Thymus (tissue), 11 donors: ENCODE measurements at regions not wholly inside any gene's neighbourhood (a gene's known extent, or its start where the extent isn't known, plus 50 kb on each side); places are given as distances from the start of the nearest gene placed in this dataset.

Source experiments
- DNase-seq, 9 donors: peaks; one replicate each; pipeline ENCODE4 v3.0.0-alpha.2; 2013; ENCODE audit warnings: low spot score in 9 of 9, low read depth in 6 of 9, missing footprints in 1 of 9
- H3K27ac ChIP-seq, 2 donors: one replicate each; pipeline ENCODE4 v1.5.1; 2013; ENCODE audit warnings: control low read depth in 1 of 2, low read depth in 1 of 2, low read length in 1 of 2, mild to moderate bottlenecking in 1 of 2, moderate library complexity in 1 of 2
- H3K27me3 ChIP-seq, 2 donors: one replicate each; pipeline ENCODE4 v1.5.1; 2013; ENCODE audit warnings: low read length in 1 of 2; ENCODE audit not compliant: control insufficient read depth in 2 of 2, insufficient read depth in 1 of 2
- H3K36me3 ChIP-seq, 2 donors: one replicate each; pipeline ENCODE4 v1.5.1; 2013; ENCODE audit warnings: low read length in 1 of 2, mild to moderate bottlenecking in 1 of 2, moderate library complexity in 1 of 2; ENCODE audit not compliant: control insufficient read depth in 2 of 2, insufficient read depth in 2 of 2
- H3K4me1 ChIP-seq, 2 donors: one replicate each; pipeline ENCODE4 v1.5.1; 2013; ENCODE audit warnings: low read length in 2 of 2; ENCODE audit not compliant: control insufficient read depth in 2 of 2, insufficient read depth in 2 of 2
- H3K4me3 ChIP-seq, 2 donors: one replicate each; pipeline ENCODE4 v1.5.1; 2013; ENCODE audit warnings: low read length in 2 of 2, control low read depth in 1 of 2, mild to moderate bottlenecking in 1 of 2
- H3K9me3 ChIP-seq, 2 donors: one replicate each; pipeline ENCODE4 v1.5.1; 2013; ENCODE audit warnings: low read length in 1 of 2, mild to moderate bottlenecking in 1 of 2; ENCODE audit not compliant: control insufficient read depth in 2 of 2, insufficient read depth in 1 of 2
- whole genome bisulfite sequencing: extraction: QIAGEN DNeasy Blood & Tissue Kit; methylation state at CpG from one replicate; pipeline ENCODE4 v1.1.7; 2013; 5-methylcytosine and 5-hydroxymethylcytosine counted together
- donor health status: healthy.

- H3K9me3 ChIP-seq = no peaks in the 10 kb centered on the region
- no peaks in the 10 kb centered on the region for H3K36me3 ChIP-seq
- no peak overlapping the region for H3K27ac ChIP-seq
- H3K4me3 ChIP-seq = no peak overlapping the region
- peaks cover 3 to 19% of the 10 kb centered on the region in 2 donors for H3K4me1 ChIP-seq
- no peaks in the 10 kb centered on the region for H3K27me3 ChIP-seq
- DNase-seq = no peak
- WGBS = 98% methylated on average over 5 of the region's 5 CpGs
Observed at GRCh38 chr4:56286763-56287162, 100.5 kb downstream of the AASDH start.

GRCh38 chr4:56283375-56283774, 103.9 kb downstream of the AASDH start:
- Histone ChIP-seq H3K27ac (peak overlapping the region in 1 of 2 donors; percentile 27), H3K4me3 (no peak overlapping the region), H3K27me3 (no peaks in the 10 kb centered on the region), H3K36me3 (no peaks in the 10 kb centered on the region), H3K9me3 (no peaks in the 10 kb centered on the region), H3K4me1 (peaks cover 0 to 9% of the 10 kb centered on the region in 2 donors)
- no peak for DNase-seq
- 95% methylated on average over 2 of the region's 2 CpGs for WGBS

GRCh38 chr4:56282004-56282403, 105.3 kb downstream of the AASDH start:
- Histone ChIP-seq H3K36me3 (no peaks in the 10 kb centered on the region), H3K9me3 (no peaks in the 10 kb centered on the region), H3K4me1 (peaks cover 0 to 9% of the 10 kb centered on the region in 2 donors), H3K27me3 (no peaks in the 10 kb centered on the region), H3K27ac (peak overlapping the region in 1 of 2 donors; percentile 53), H3K4me3 (no peak overlapping the region)
- WGBS = 96% methylated on average over 2 of the region's 2 CpGs
- DNase-seq = no peak

- Histone ChIP-seq H3K4me1 (no peaks in the 10 kb centered on the region), H3K27me3 (no peaks in the 10 kb centered on the region), H3K36me3 (no peaks in the 10 kb centered on the region), H3K9me3 (no peaks in the 10 kb centered on the region), H3K4me3 (no peak overlapping the region), H3K27ac (no peak overlapping the region)
- no peak for DNase-seq
Observed at GRCh38 chr4:56276547-56276946, 110.7 kb downstream of the AASDH start.

GRCh38 chr4:56273391-56273790, 113.9 kb downstream of the AASDH start:
- Histone ChIP-seq H3K27ac (no peak overlapping the region), H3K4me3 (no peak overlapping the region), H3K27me3 (no peaks in the 10 kb centered on the region), H3K4me1 (no peaks in the 10 kb centered on the region), H3K36me3 (no peaks in the 10 kb centered on the region), H3K9me3 (no peaks in the 10 kb centered on the region)
- DNase-seq = no peak
- WGBS = 96% methylated on average over 2 of the region's 2 CpGs

- H3K9me3 ChIP-seq = no peaks in the 10 kb centered on the region
- H3K36me3 ChIP-seq = no peaks in the 10 kb centered on the region
- no peak for DNase-seq
- H3K27me3 ChIP-seq = no peaks in the 10 kb centered on the region
- H3K4me3 ChIP-seq = no peak overlapping the region
- WGBS = 96% methylated on average over 2 of the region's 2 CpGs
- no peak overlapping the region for H3K27ac ChIP-seq
- H3K4me1 ChIP-seq = no peaks in the 10 kb centered on the region
Observed at GRCh38 chr4:56272927-56273326, 114.4 kb downstream of the AASDH start.

- no peak for DNase-seq
- 96% methylated on average over 11 of the region's 11 CpGs for WGBS
Observed at GRCh38 chr4:56272003-56272402, 115.3 kb downstream of the AASDH start.

GRCh38 chr4:56271131-56271530, 116.2 kb downstream of the AASDH start:
- Histone ChIP-seq H3K4me3 (no peak overlapping the region), H3K36me3 (no peaks in the 10 kb centered on the region), H3K4me1 (no peaks in the 10 kb centered on the region), H3K27me3 (no peaks in the 10 kb centered on the region), H3K27ac (no peak overlapping the region), H3K9me3 (no peaks in the 10 kb centered on the region)
- no peak for DNase-seq
- WGBS = 95% methylated on average over 2 of the region's 2 CpGs

More at GRCh38 chr4:56272003-56272402, 115.3 kb downstream of the AASDH start:
- H3K27ac ChIP-seq = no peak overlapping the region
- H3K36me3 ChIP-seq = no peaks in the 10 kb centered on the region
- H3K4me1 ChIP-seq = no peaks in the 10 kb centered on the region
- no peak overlapping the region for H3K4me3 ChIP-seq
- no peaks in the 10 kb centered on the region for H3K9me3 ChIP-seq
- H3K27me3 ChIP-seq = no peaks in the 10 kb centered on the region

GRCh38 chr4:56267558-56267957, 119.7 kb downstream of the AASDH start:
- WGBS = 97% methylated on average over 4 of the region's 4 CpGs
- no peak for DNase-seq

GRCh38 chr4:56264873-56265272, 122.4 kb downstream of the AASDH start:
- DNase-seq = no peak
- Histone ChIP-seq H3K27ac (no peak overlapping the region), H3K27me3 (no peaks in the 10 kb centered on the region), H3K4me3 (no peak overlapping the region), H3K9me3 (peaks cover 0 to 5% of the 10 kb centered on the region in 2 donors), H3K36me3 (no peaks in the 10 kb centered on the region), H3K4me1 (peaks cover 0 to 2% of the 10 kb centered on the region in 2 donors)
- 98% methylated on average over 4 of the region's 4 CpGs for WGBS

More at GRCh38 chr4:56267558-56267957, 119.7 kb downstream of the AASDH start:
- Histone ChIP-seq H3K9me3 (peaks cover 0 to 5% of the 10 kb centered on the region in 2 donors), H3K27me3 (no peaks in the 10 kb centered on the region), H3K4me3 (no peak overlapping the region), H3K36me3 (no peaks in the 10 kb centered on the region), H3K4me1 (no peaks in the 10 kb centered on the region), H3K27ac (no peak overlapping the region)
